Spleen (tissue), 11 donors: ENCODE measurements at regions not wholly inside any gene's neighbourhood (a gene's known extent, or its start where the extent isn't known, plus 50 kb on each side); places are given as distances from the start of the nearest gene placed in this dataset.

Source experiments
- DNase-seq: peaks from one replicate; pipeline ENCODE4 v3.0.0-alpha.2; 2020
- H3K27ac ChIP-seq, 8 donors: fragments of 200-600 bp; sonication (generic) in 7 of 8; 1 replicate in 4 of 8; 2 replicates in 4 of 8; pipeline versions ENCODE4 v1.5.0 to v1.8.0; 2016 to 2021; ENCODE audit warnings: inconsistent platforms in 4 of 8, mild to moderate bottlenecking in 4 of 8, moderate library complexity in 1 of 8
- H3K27me3 ChIP-seq, 7 donors: fragments of 200-600 bp; sonication (generic) in 6 of 7; replicated peaks in 1 of 7; 1 replicate in 4 of 7; 2 replicates in 3 of 7; pipeline versions ENCODE4 v1.5.0 to v1.8.0; 2016 to 2021; ENCODE audit warnings: inconsistent platforms in 3 of 7, mild to moderate bottlenecking in 1 of 7
- H3K36me3 ChIP-seq, 6 donors: fragments of 200-600 bp; sonication (generic) in 5 of 6; 1 replicate in 4 of 6; 2 replicates in 2 of 6; pipeline versions ENCODE4 v1.5.0 to v1.8.0; 2016 to 2021; ENCODE audit warnings: inconsistent platforms in 2 of 6
- H3K4me1 ChIP-seq, 6 donors: fragments of 200-600 bp; sonication (generic) in 5 of 6; 1 replicate in 3 of 6; 2 replicates in 3 of 6; pipeline versions ENCODE4 v1.5.0 to v1.8.0; 2016 to 2021; ENCODE audit warnings: inconsistent platforms in 3 of 6
- H3K4me3 ChIP-seq, 8 donors: fragments of 200-600 bp; sonication (generic) in 7 of 8; 1 replicate in 4 of 8; 2 replicates in 4 of 8; pipeline versions ENCODE4 v1.5.0 to v1.8.0; 2016 to 2021; ENCODE audit warnings: inconsistent platforms in 4 of 8, mild to moderate bottlenecking in 4 of 8, moderate library complexity in 2 of 8
- H3K9me3 ChIP-seq, 8 donors: fragments of 200-600 bp; sonication (generic) in 7 of 8; 1 replicate in 4 of 8; 2 replicates in 4 of 8; pipeline versions ENCODE4 v1.5.0 to v1.8.0; 2016 to 2021; ENCODE audit warnings: inconsistent platforms in 4 of 8
- POLR2A ChIP-seq, 3 donors: fragments of 450-650 bp; IDR thresholded peaks; one replicate each; pipeline ENCODE4 v1.5.1; 2017; ENCODE audit warnings: antibody characterized with exemption in 3 of 3, mild to moderate bottlenecking in 1 of 3
- POLR2AphosphoS5 ChIP-seq, 3 donors: sonication (generic); formaldehyde crosslinking; IDR thresholded peaks; one replicate each; pipeline ENCODE4 v1.5.1; 2017; ENCODE audit warnings: antibody characterized with exemption in 3 of 3
- WGBS, 5 donors: extraction: QIAGEN DNeasy Blood & Tissue Kit in 3 of 5; methylation state at CpG; one replicate each; pipeline versions ENCODE4 v1.1.5 to v1.1.7; 2013 to 2018; 5-methylcytosine and 5-hydroxymethylcytosine counted together
- intact Hi-C: fragments of 100-400 bp; cut with DNase I; formaldehyde crosslinking; loops from one replicate; pipeline ENCODE4 v1.15.0; 2023; ENCODE audit warnings: low total_unique reads
- TF ChIP-seq, protein P1 (sequence below), 11 experiments: fragments of 200-600 bp in 7 of 11; fragments of 450-650 bp in 4 of 11; sonication (generic) in 4 of 11; IDR thresholded peaks in 8 of 11; conservative IDR thresholded peaks in 3 of 11; 1 replicate in 7 of 11; 2 replicates in 4 of 11; pipeline versions ENCODE4 v1.4.0 to v1.8.0; 2016 to 2021; ENCODE audit warnings: antibody characterized with exemption in 11 of 11, inconsistent platforms in 4 of 11, mild to moderate bottlenecking in 1 of 11
- donor health status: healthy with polysubstance abuse.
- donor health status: DM: no; HTN: no; CAD: no; lungs with moderate emphysema.
- donor health status: DM: no; HTN: no; CAD: no.
- donor health status: Bipolar disorder and iron deficiency.
- donor health status: healthy.
- donor health status: DM: no; HTN: no; CAD: no.
- donor health status: DM: yes; HTN: yes; CAD: no.

GRCh38 chr9:126114850-126115460 lies 211.7 kb upstream of the MVB12B start:
- Histone ChIP-seq H3K9me3 (no peaks in the 10 kb centered on the region), H3K4me1 (no peaks in the 10 kb centered on the region), H3K27me3 (peaks cover 0 to 36% (median 0%) of the 10 kb centered on the region in 7 donors), H3K36me3 (no peaks in the 10 kb centered on the region), H3K4me3 (no peak overlapping the region), H3K27ac (no peak overlapping the region)
- DNase-seq = peak; percentile 4
- intact Hi-C loops = no loop called here
- WGBS, 5 donors = 83 to 88% (median 84%) methylated on average over 12 of the region's 12 CpGs
- TF ChIP-seq, protein P1, sequence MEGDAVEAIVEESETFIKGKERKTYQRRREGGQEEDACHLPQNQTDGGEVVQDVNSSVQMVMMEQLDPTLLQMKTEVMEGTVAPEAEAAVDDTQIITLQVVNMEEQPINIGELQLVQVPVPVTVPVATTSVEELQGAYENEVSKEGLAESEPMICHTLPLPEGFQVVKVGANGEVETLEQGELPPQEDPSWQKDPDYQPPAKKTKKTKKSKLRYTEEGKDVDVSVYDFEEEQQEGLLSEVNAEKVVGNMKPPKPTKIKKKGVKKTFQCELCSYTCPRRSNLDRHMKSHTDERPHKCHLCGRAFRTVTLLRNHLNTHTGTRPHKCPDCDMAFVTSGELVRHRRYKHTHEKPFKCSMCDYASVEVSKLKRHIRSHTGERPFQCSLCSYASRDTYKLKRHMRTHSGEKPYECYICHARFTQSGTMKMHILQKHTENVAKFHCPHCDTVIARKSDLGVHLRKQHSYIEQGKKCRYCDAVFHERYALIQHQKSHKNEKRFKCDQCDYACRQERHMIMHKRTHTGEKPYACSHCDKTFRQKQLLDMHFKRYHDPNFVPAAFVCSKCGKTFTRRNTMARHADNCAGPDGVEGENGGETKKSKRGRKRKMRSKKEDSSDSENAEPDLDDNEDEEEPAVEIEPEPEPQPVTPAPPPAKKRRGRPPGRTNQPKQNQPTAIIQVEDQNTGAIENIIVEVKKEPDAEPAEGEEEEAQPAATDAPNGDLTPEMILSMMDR (IDR thresholded peaks at IDR 0.05 in 8 of 11, conservative IDR thresholded peaks at IDR 0.05 in 3 of 11) = no peak
- TF ChIP-seq POLR2AphosphoS5 (IDR thresholded peaks at IDR 0.05) (no peak), POLR2A (IDR thresholded peaks at IDR 0.05) (no peak)

DNA sequence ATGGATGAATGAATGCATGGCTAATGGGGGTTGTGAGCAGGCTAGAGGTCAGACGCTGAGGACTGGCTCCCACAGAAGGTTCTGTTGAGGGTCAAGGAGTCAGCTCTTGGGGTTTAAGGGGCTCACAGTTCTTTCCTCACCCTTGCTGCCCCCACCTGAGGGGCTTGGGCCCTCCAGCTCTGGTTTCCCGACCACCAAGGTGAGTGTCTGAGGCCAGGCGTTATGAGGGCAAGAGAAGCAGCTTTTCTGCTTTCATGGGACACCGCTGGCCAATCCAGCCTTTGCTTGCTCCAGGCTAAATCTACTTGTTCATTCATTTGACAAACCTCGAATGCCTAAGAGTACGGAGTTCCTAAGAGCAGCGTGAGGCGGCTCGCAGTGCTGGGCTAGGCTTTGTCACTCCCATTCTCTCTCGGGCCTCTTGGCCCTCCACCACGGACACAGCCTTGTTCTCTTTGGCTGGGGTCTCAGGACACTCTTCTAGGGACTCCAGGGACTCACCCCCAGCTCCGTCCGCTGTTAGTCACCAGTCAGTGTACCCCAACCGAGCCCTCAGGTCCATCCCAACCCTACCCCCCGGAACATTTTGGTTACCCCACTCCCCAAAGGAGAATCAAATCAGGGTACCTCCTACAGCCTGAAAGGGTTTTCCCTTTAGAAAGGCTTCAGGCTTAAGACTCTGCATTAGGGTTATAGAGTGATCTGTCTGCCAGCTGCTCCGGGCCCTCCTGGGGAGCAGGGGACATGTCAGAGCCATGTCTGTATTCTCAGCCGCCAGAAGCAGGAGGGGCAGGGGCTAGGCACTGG lies 210.1 kb upstream of the MVB12B start:
- Histone ChIP-seq H3K27me3 (peaks cover 0 to 36% (median 0%) of the 10 kb centered on the region in 7 donors), H3K36me3 (no peaks in the 10 kb centered on the region), H3K4me3 (no peak overlapping the region), H3K27ac (no peak overlapping the region), H3K9me3 (no peaks in the 10 kb centered on the region), H3K4me1 (no peaks in the 10 kb centered on the region)
- no peak for TF ChIP-seq POLR2AphosphoS5 (IDR thresholded peaks at IDR 0.05)
- TF ChIP-seq, protein P1 (IDR thresholded peaks at IDR 0.05 in 8 of 11, conservative IDR thresholded peaks at IDR 0.05 in 3 of 11) = no peak
- no peak for TF ChIP-seq POLR2A (IDR thresholded peaks at IDR 0.05)
- DNase-seq = peak; percentile 20
- intact Hi-C loops = no loop called here
- WGBS, 5 donors = 84 to 90% (median 86%) methylated on average over 17 of the region's 17 CpGs

- peak; percentile 38 for DNase-seq
- intact Hi-C loops = no loop called here
- 90 to 96% (median 94%) methylated on average over 4 of the region's 4 CpGs for WGBS, 5 donors
These were observed 209.5 kb upstream of the MVB12B start for GRCh38 chr9:126117158-126117425.

GRCh38 chr9:126117631-126118030 lies 209.0 kb upstream of the MVB12B start:
- peak; percentile 19 for DNase-seq
- intact Hi-C loops = no loop called here
- H3K4me3 ChIP-seq = no peak overlapping the region
- H3K27me3 ChIP-seq = peaks cover 0 to 36% (median 0%) of the 10 kb centered on the region in 7 donors
- H3K9me3 ChIP-seq = no peaks in the 10 kb centered on the region
- no peaks in the 10 kb centered on the region for H3K4me1 ChIP-seq
- H3K27ac ChIP-seq = no peak overlapping the region
- H3K36me3 ChIP-seq = no peaks in the 10 kb centered on the region
- 86 to 92% (median 90%) methylated on average over 7 to 9 of the region's 9 CpGs for WGBS, 5 donors
- TF ChIP-seq POLR2AphosphoS5 (IDR thresholded peaks at IDR 0.05) (no peak), POLR2A (IDR thresholded peaks at IDR 0.05) (no peak)
- TF ChIP-seq, protein P1 (IDR thresholded peaks at IDR 0.05 in 8 of 11, conservative IDR thresholded peaks at IDR 0.05 in 3 of 11) = no peak

More at GRCh38 chr9:126117158-126117425, 209.5 kb upstream of the MVB12B start:
- H3K9me3 ChIP-seq = no peaks in the 10 kb centered on the region
- H3K27ac ChIP-seq = no peak overlapping the region
- TF ChIP-seq POLR2AphosphoS5 (IDR thresholded peaks at IDR 0.05) (no peak), POLR2A (IDR thresholded peaks at IDR 0.05) (no peak)
- TF ChIP-seq, protein P1 (IDR thresholded peaks at IDR 0.05 in 8 of 11, conservative IDR thresholded peaks at IDR 0.05 in 3 of 11) = no peak
- H3K4me1 ChIP-seq = no peaks in the 10 kb centered on the region
- peaks cover 0 to 36% (median 0%) of the 10 kb centered on the region in 7 donors for H3K27me3 ChIP-seq
- no peaks in the 10 kb centered on the region for H3K36me3 ChIP-seq
- H3K4me3 ChIP-seq = no peak overlapping the region
